ENCODE measurements at regions not wholly inside any gene's neighbourhood (a gene's known extent, or its start where the extent isn't known, plus 50 kb on each side); places are given as distances from the start of the nearest gene placed in this dataset.

GRCh38 chr1:239686386-239686785 lies 300.0 kb downstream of the CHRM3 start:
- ATAC-seq (no peak), DNase-seq (ENCODE audit: low read depth, low spot score) (no peak)
- Histone ChIP-seq H3K36me3 (ENCODE audit: control insufficient read depth, insufficient read depth, low read length) (no peaks in the 10 kb centered on the region), H3K27me3 (ENCODE audit: control insufficient read depth, insufficient read depth, low read length) (no peaks in the 10 kb centered on the region), H3K9me3 (ENCODE audit: control insufficient read depth, insufficient read depth, low read depth, low read length) (no peaks in the 10 kb centered on the region), H3K27ac (ENCODE audit: low read length) (no peak overlapping the region), H3K4me1 (ENCODE audit: control insufficient read depth, insufficient read depth, low read length) (no peaks in the 10 kb centered on the region), H3K4me3 (ENCODE audit: low read depth in 2 of 2, low read length in 2 of 2) (no peak overlapping the region)
- intact Hi-C loops (cut with micrococcal nuclease; ENCODE audit: unreplicated experiment) (no loop called here), in situ Hi-C loops (cut with HindIII; ENCODE audit: low pct_unique_long_range_greater_than_20kb, low sequenced_read_pairs) (no loop called here)
- BruUV-seq (replicated peaks) = no TSS peak
- ChIA-PET POLR2A (interaction anchor here (0.6 kb wide), 1 partner anchor 228 kb away, joined by 4 read pairs; no protein-coding TSS in a partner anchor), CTCF (no interaction called here)
- no peak for TF ChIP-seq SIN3A (IDR thresholded peaks at IDR 0.05; ENCODE audit: borderline replicate concordance, insufficient read depth, low read depth, low read length)
- no peak for TF ChIP-seq CTCF (IDR thresholded peaks at IDR 0.05)
- TF ChIP-seq REST (IDR thresholded peaks at IDR 0.05; ENCODE audit: insufficient read depth in 1 of 2, low read depth in 2 of 2, low read length in 1 of 2) = no peak
- TF ChIP-seq TCF7L2 (IDR thresholded peaks at IDR 0.05; ENCODE audit: low read depth, low read length) = no peak
- TF ChIP-seq POLR2AphosphoS5 (IDR thresholded peaks at IDR 0.05; ENCODE audit: low read depth, low read length) = no peak

GRCh38 chr1:239696317-239696716 lies 309.9 kb downstream of the CHRM3 start:
- no peaks in the 10 kb centered on the region for H3K4me1 ChIP-seq (ENCODE audit: control insufficient read depth, insufficient read depth, low read length)
- no peak overlapping the region for H3K27ac ChIP-seq (ENCODE audit: low read length)
- H3K4me3 ChIP-seq (ENCODE audit: low read depth in 2 of 2, low read length in 2 of 2) = no peak overlapping the region
- no peaks in the 10 kb centered on the region for H3K27me3 ChIP-seq (ENCODE audit: control insufficient read depth, insufficient read depth, low read length)
- no TSS peak for BruUV-seq (replicated peaks)
- intact Hi-C loops (cut with micrococcal nuclease; ENCODE audit: unreplicated experiment) (no loop called here), in situ Hi-C loops (cut with HindIII; ENCODE audit: low pct_unique_long_range_greater_than_20kb, low sequenced_read_pairs) (no loop called here)
- H3K9me3 ChIP-seq (ENCODE audit: control insufficient read depth, insufficient read depth, low read depth, low read length) = peaks cover 3% of the 10 kb centered on the region; the same call in 1 of the 2 replicates
- TF ChIP-seq TCF7L2 (IDR thresholded peaks at IDR 0.05; ENCODE audit: low read depth, low read length) (no peak), REST (IDR thresholded peaks at IDR 0.05; ENCODE audit: insufficient read depth in 1 of 2, low read depth in 2 of 2, low read length in 1 of 2) (no peak), SIN3A (IDR thresholded peaks at IDR 0.05; ENCODE audit: borderline replicate concordance, insufficient read depth, low read depth, low read length) (no peak), CTCF (IDR thresholded peaks at IDR 0.05) (no peak), POLR2AphosphoS5 (IDR thresholded peaks at IDR 0.05; ENCODE audit: low read depth, low read length) (no peak)
- ATAC-seq (no peak), DNase-seq (ENCODE audit: low read depth, low spot score) (no peak)
- CTCF ChIA-PET = no interaction called here
- H3K36me3 ChIP-seq (ENCODE audit: control insufficient read depth, insufficient read depth, low read length) = no peaks in the 10 kb centered on the region
- POLR2A ChIA-PET = no interaction called here
